HFFc6 (cell line): ENCODE measurements at regions not wholly inside any gene's neighbourhood (a gene's known extent, or its start where the extent isn't known, plus 50 kb on each side); places are given as distances from the start of the nearest gene placed in this dataset.

Experiments
- DNase-seq: peaks from one replicate; pipeline ENCODE4 v3.0.0-alpha.2; 2018
- H3K27ac Mint-ChIP-seq: 2 replicates; pipeline ENCODE4 v1.8.0; 2020; ENCODE audit warnings: mild to moderate bottlenecking, mixed read lengths
- H3K27me3 Mint-ChIP-seq: 2 replicates; pipeline ENCODE4 v1.8.0; 2021; ENCODE audit warnings: mild to moderate bottlenecking, moderate library complexity, mixed read lengths; ENCODE audit not compliant: insufficient read depth
- H3K36me3 Mint-ChIP-seq: 2 replicates; pipeline ENCODE4 v1.8.0; 2021; ENCODE audit warnings: low read depth, mixed read lengths
- H3K4me1 Mint-ChIP-seq: 2 replicates; pipeline ENCODE4 v1.8.0; 2020; ENCODE audit warnings: low read depth, mixed read lengths
- H3K4me3 Mint-ChIP-seq: 2 replicates; pipeline ENCODE4 v1.8.0; 2020; ENCODE audit warnings: mild to moderate bottlenecking, moderate library complexity, mixed read lengths
- H3K9me3 Mint-ChIP-seq: 2 replicates; pipeline ENCODE4 v1.8.0; 2020; ENCODE audit warnings: mild to moderate bottlenecking, mixed read lengths
- CTCF ChIP-seq: fragments of 200-600 bp; sonication (generic); IDR thresholded peaks from 2 replicates; pipeline ENCODE4 v1.5.0; 2021; ENCODE audit warnings: antibody characterized with exemption, mild to moderate bottlenecking

- H3K27ac Mint-ChIP-seq, result no peak overlapping the region
- TF ChIP-seq CTCF, result no peak
- H3K4me3 Mint-ChIP-seq, result no peak overlapping the region
- H3K4me1 Mint-ChIP-seq, result no peaks in the 10 kb centered on the region
- H3K9me3 Mint-ChIP-seq, result peaks cover 14% of the 10 kb centered on the region
- H3K36me3 Mint-ChIP-seq, result no peaks in the 10 kb centered on the region
- no peak for DNase-seq
- peaks cover 2% of the 10 kb centered on the region; the same call in 1 of the 2 replicates for H3K27me3 Mint-ChIP-seq
These were observed 1035.1 kb downstream of the TRHDE start for GRCh38 chr12:73307260-73307659.

- Mint-ChIP-seq H3K9me3 (peaks cover 18% of the 10 kb centered on the region), H3K36me3 (no peaks in the 10 kb centered on the region), H3K27me3 (peaks cover 2% of the 10 kb centered on the region; the same call in 1 of the 2 replicates), H3K4me3 (no peak overlapping the region), H3K4me1 (no peaks in the 10 kb centered on the region), H3K27ac (no peak overlapping the region)
- no peak for TF ChIP-seq CTCF
- DNase-seq, result no peak
These were observed 1035.9 kb downstream of the TRHDE start for GRCh38 chr12:73308079-73308478.

DNA sequence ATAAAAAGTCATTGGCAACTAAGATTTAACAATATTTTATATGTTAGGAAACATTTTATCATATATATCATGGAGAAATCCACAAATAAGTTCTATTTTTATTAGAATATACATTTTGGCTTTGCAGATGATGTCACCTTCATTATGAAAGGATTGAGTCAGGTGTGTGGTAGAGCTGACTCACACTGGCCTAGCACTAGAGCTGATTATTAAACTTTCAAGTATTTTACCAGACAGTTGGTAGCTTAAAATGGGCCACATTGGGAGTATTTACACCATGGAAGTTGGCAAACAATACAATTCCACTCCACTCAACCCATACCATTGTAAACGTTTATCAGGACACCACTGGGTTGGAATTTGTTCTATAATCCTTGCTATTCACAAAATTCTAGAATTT lies 1036.6 kb downstream of the TRHDE start:
- H3K27ac Mint-ChIP-seq, result no peak overlapping the region
- no peak for TF ChIP-seq CTCF
- DNase-seq, result no peak
- H3K4me3 Mint-ChIP-seq, result no peak overlapping the region
- H3K4me1 Mint-ChIP-seq, result no peaks in the 10 kb centered on the region
- peaks cover 18% of the 10 kb centered on the region for H3K9me3 Mint-ChIP-seq
- H3K27me3 Mint-ChIP-seq, result peaks cover 2% of the 10 kb centered on the region; the same call in 1 of the 2 replicates
- H3K36me3 Mint-ChIP-seq, result no peaks in the 10 kb centered on the region

DNA sequence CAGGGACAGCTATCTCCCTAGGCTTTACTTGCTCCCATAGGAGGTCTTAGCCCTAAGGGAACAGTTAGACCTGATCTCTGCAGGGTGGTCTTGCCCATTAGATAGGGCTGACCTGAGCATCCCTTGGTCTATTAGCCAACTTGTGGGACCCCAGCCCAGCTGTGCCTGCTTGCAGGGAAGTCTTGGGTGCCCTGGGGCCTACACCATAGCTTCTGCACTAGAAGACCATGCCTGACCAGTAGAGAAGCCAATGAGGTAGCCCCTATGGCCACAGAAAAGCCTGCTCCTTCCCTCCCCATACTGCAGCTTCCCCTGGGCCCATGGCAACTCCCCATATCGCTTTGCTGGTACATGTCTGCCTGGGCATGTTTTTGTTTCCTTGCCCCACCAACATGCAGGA lies 1049.1 kb downstream of the TRHDE start:
- no peak for TF ChIP-seq CTCF
- Mint-ChIP-seq H3K4me3 (no peak overlapping the region), H3K9me3 (peaks cover 46% of the 10 kb centered on the region), H3K27ac (no peak overlapping the region), H3K27me3 (no peaks in the 10 kb centered on the region), H3K36me3 (peaks cover 3% of the 10 kb centered on the region; the same call in 1 of the 2 replicates), H3K4me1 (no peaks in the 10 kb centered on the region)
- no peak for DNase-seq

GRCh38 chr12:73321776-73322175 lies 1049.6 kb downstream of the TRHDE start:
- Mint-ChIP-seq H3K4me3 (no peak overlapping the region), H3K27me3 (no peaks in the 10 kb centered on the region), H3K4me1 (no peaks in the 10 kb centered on the region), H3K36me3 (peaks cover 3% of the 10 kb centered on the region; the same call in 1 of the 2 replicates), H3K9me3 (peaks cover 46% of the 10 kb centered on the region), H3K27ac (no peak overlapping the region)
- no peak for TF ChIP-seq CTCF
- DNase-seq, result no peak
